ENCODE measurements at regions not wholly inside any gene's neighbourhood (a gene's known extent, or its start where the extent isn't known, plus 50 kb on each side); places are given as distances from the start of the nearest gene placed in this dataset.

GRCh38 chr13:46463719-46464118 is 76.7 kb upstream of the RUBCNL start:
- Histone ChIP-seq H4K91ac (ENCODE audit: insufficient read depth, low read depth, low read length) (no peak overlapping the region), H3K4me3 (ENCODE audit: insufficient read depth, low read depth, low read length) (no peak overlapping the region), H3K36me3 (ENCODE audit: control insufficient read depth, insufficient read depth, low read length) (no peaks in the 10 kb centered on the region), H3K9me3 (ENCODE audit: control insufficient read depth, insufficient read depth, low read length) (no peaks in the 10 kb centered on the region), H2BK5ac (ENCODE audit: low read depth, low read length, poor library complexity, severe bottlenecking) (no peak overlapping the region), H3K79me1 (ENCODE audit: low read depth in 1 of 2, low read length in 2 of 2) (no peaks in the 10 kb centered on the region), H3K27me3 (ENCODE audit: control insufficient read depth, insufficient read depth, low read length) (no peaks in the 10 kb centered on the region), H2BK20ac (ENCODE audit: low read depth, low read length) (no peak overlapping the region), H3K4me1 (ENCODE audit: control insufficient read depth, insufficient read depth, low read length) (no peaks in the 10 kb centered on the region), H2AFZ (replicated peaks; ENCODE audit: low read length, poor library complexity) (no peak overlapping the region), H3K14ac (replicated peaks; ENCODE audit: low read depth, low read length) (no peak overlapping the region), H3K23ac (ENCODE audit: low read depth, low read length) (no peak overlapping the region), H3K4me2 (ENCODE audit: low read depth, low read length) (no peak overlapping the region), H4K20me1 (ENCODE audit: insufficient read depth, low read length) (no peaks in the 10 kb centered on the region), H3K56ac (ENCODE audit: extremely low read depth, insufficient read depth, low read length) (no peak overlapping the region), H2AK5ac (ENCODE audit: low read depth, low read length) (no peak overlapping the region), H3K9me1 (ENCODE audit: insufficient read depth, low read length) (no peaks in the 10 kb centered on the region), H2AK9ac (replicated peaks; ENCODE audit: low read depth, low read length, poor library complexity) (no peak overlapping the region), H3K4ac (ENCODE audit: low read depth, low read length) (no peak overlapping the region), H3K27ac (ENCODE audit: insufficient read depth, low read length) (no peak overlapping the region), H4K5ac (ENCODE audit: low read depth, low read length) (no peak overlapping the region), H2BK120ac (ENCODE audit: low read depth, low read length) (no peak overlapping the region), H4K8ac (ENCODE audit: low read depth in 2 of 2, low read length in 2 of 2) (no peak overlapping the region), H3K9ac (ENCODE audit: low read depth, low read length) (no peak overlapping the region), H2BK15ac (ENCODE audit: low read depth, low read length) (no peak overlapping the region), H3K18ac (ENCODE audit: low read depth, low read length) (no peak overlapping the region)
- POLR2A ChIA-PET (ENCODE audit: unreplicated experiment) = no interaction called here
- ATAC-seq (ENCODE audit: low read depth) (no peak), DNase-seq (no peak)
- dilution Hi-C loops (cut with HindIII; ENCODE audit: low sequenced_read_pairs, unreplicated experiment) = no loop called here
- WGBS, 2 experiments (ENCODE audit: extremely low coverage in 2 of 2, insufficient read length in 1 of 2) = no CpG with 5 or more reads among the region's 23 CpGs
- intact Hi-C loops (cut with micrococcal nuclease) = no loop called here
- no peak for TF ChIP-seq FOS (IDR thresholded peaks at IDR 0.05; ENCODE audit: low read depth, low read length)
- TF ChIP-seq CHD1 (IDR thresholded peaks at IDR 0.05; ENCODE audit: low read depth, low read length) = no peak
- no peak for TF ChIP-seq MAZ (IDR thresholded peaks at IDR 0.05; ENCODE audit: borderline replicate concordance, low read depth, low read length)
- TF ChIP-seq MXI1 (IDR thresholded peaks at IDR 0.05; ENCODE audit: borderline replicate concordance, low read depth, low read length) = no peak
- no peak for TF ChIP-seq MAFK (IDR thresholded peaks at IDR 0.05; ENCODE audit: low read depth, low read length)
- TF ChIP-seq RFX5 (IDR thresholded peaks at IDR 0.05; ENCODE audit: low read depth, low read length) = no peak
- no peak for TF ChIP-seq SMC3 (IDR thresholded peaks at IDR 0.05; ENCODE audit: low read depth, low read length)
- TF ChIP-seq RCOR1 (IDR thresholded peaks at IDR 0.05; ENCODE audit: insufficient replicate concordance, low read length) = no peak
- TF ChIP-seq CEBPB (IDR thresholded peaks at IDR 0.05; ENCODE audit: low read depth, low read length) = no peak
- TF ChIP-seq NFE2L2 (IDR thresholded peaks at IDR 0.05; ENCODE audit: low read depth, low read length) = no peak
- TF ChIP-seq BHLHE40 (IDR thresholded peaks at IDR 0.05; ENCODE audit: low read depth, low read length) = no peak
- no peak for TF ChIP-seq CTCF (conservative IDR thresholded peaks at IDR 0.05; ENCODE audit: low read depth, low read length)
- no peak for TF ChIP-seq RAD21 (IDR thresholded peaks at IDR 0.05; ENCODE audit: low read length)
- no peak for TF ChIP-seq USF2 (IDR thresholded peaks at IDR 0.05; ENCODE audit: low read depth, low read length)
- no peak for TF ChIP-seq POLR2A (IDR thresholded peaks at IDR 0.05; ENCODE audit: low read depth, low read length)
- no peak for TF ChIP-seq ELK1 (IDR thresholded peaks at IDR 0.05; ENCODE audit: borderline replicate concordance, low read depth, low read length)
- CTCF ChIA-PET = no interaction called here
- BruUV-seq (replicated peaks) = no TSS peak
- in situ Hi-C loops (cut with MboI; ENCODE audit: low sequenced_read_pairs) = no loop called here
